HepG2 (cell line): ENCODE measurements at regions not wholly inside any gene's neighbourhood (a gene's known extent, or its start where the extent isn't known, plus 50 kb on each side); places are given as distances from the start of the nearest gene placed in this dataset.

Experiments used
- ATAC-seq: fragments of 200-7000 bp; cut with Tn5 transposase; 3 replicates; pipeline ENCODE4 v1.9.1; 2020; ENCODE audit warnings: mild to moderate bottlenecking, moderate library complexity
- BruUV-seq: library from RNA; stranded (reverse); fragments of 400-500 nt; replicated peaks from 2 replicates; lab custom pipeline; 2021; lab: Mats Ljungman, UMichigan
- CTCF ChIA-PET: fragments of 300-600 bp; formaldehyde crosslinking; extraction: SDS; loops from one replicate; lab custom pipeline; 2021; ENCODE audit warnings: low total read pairs, inconsistent platforms, low intra/inter-chr PET ratio; lab: Yijun Ruan, JAX
- POLR2A ChIA-PET: fragments of 350-600 bp; sonication (Branson Sonifier 250); formaldehyde crosslinking; loops from one replicate; lab custom pipeline; 2020; ENCODE audit warnings: antibody characterized with exemption, inconsistent platforms; lab: Yijun Ruan, JAX
- DNase-seq: peaks from one replicate; pipeline ENCODE4 v3.0.0-alpha.2; 2015; ENCODE audit warnings: low spot score
- FAIRE-seq: peaks from 3 replicates; lab custom pipeline; 2011; peaks lifted over from hg19 to GRCh38; lab: Jason Lieb, UNC
- H2AFZ ChIP-seq: one replicate; pipeline ENCODE4 v1.6.1; 2011; ENCODE audit warnings: low read length, inconsistent platforms
- H3K27ac ChIP-seq: fragments of 300-600 bp; 3 replicates; pipeline ENCODE4 v1.8.0; 2011; ENCODE audit warnings: mixed run types, mild to moderate bottlenecking, mixed read lengths, low read length, inconsistent platforms; ENCODE audit not compliant: insufficient read depth; ENCODE audit errors: extremely low read length
- H3K27me3 ChIP-seq, 2 experiments: fragments of 200-600 bp in 1 of 2; 2 replicates in 1 of 2; 3 replicates in 1 of 2; pipeline versions ENCODE4 v1.6.0 to v1.8.0; 2011; ENCODE audit warnings: low read length in 2 of 2, mild to moderate bottlenecking in 2 of 2, moderate library complexity in 2 of 2, inconsistent platforms in 1 of 2; ENCODE audit not compliant: insufficient read depth in 2 of 2, control insufficient read depth in 1 of 2
- H3K36me3 ChIP-seq, 2 experiments: fragments of 200-600 bp in 1 of 2; replicated peaks in 1 of 2; 2 replicates in 1 of 2; 3 replicates in 1 of 2; pipeline versions ENCODE4 v1.5.1 to v1.8.0; 2011; ENCODE audit warnings: low read length in 2 of 2, inconsistent platforms in 1 of 2; ENCODE audit not compliant: insufficient read depth in 2 of 2, control insufficient read depth in 1 of 2
- H3K4me1 ChIP-seq: 2 replicates; pipeline ENCODE4 v1.5.1; 2012; ENCODE audit warnings: low read length, inconsistent platforms; ENCODE audit not compliant: insufficient read depth
- H3K4me2 ChIP-seq: 2 replicates; pipeline ENCODE4 v1.6.0; 2011; ENCODE audit warnings: low read depth, low read length, inconsistent platforms
- H3K4me3 ChIP-seq, 3 experiments: fragments of 200-600 bp in 1 of 3; sonication (generic), shearing (Covaris generic) in 1 of 3; replicated peaks in 1 of 3; 2 replicates each; pipeline ENCODE4 v1.5.1; 2011 to 2016; ENCODE audit warnings: low read length in 3 of 3, inconsistent platforms in 2 of 3, low read depth in 2 of 3, mild to moderate bottlenecking in 2 of 3, control low read depth in 1 of 3, mixed read lengths in 1 of 3; ENCODE audit not compliant: insufficient read depth in 1 of 3
- H3K79me2 ChIP-seq: one replicate; pipeline ENCODE4 v1.6.1; 2011; ENCODE audit warnings: low read length, inconsistent platforms; ENCODE audit not compliant: insufficient read depth
- H3K9ac ChIP-seq: 2 replicates; pipeline ENCODE4 v1.6.0; 2011; ENCODE audit warnings: mild to moderate bottlenecking, low read depth, low read length, inconsistent platforms; ENCODE audit not compliant: insufficient read depth
- H3K9me3 ChIP-seq: 2 replicates; pipeline ENCODE4 v1.5.1; 2012; ENCODE audit warnings: mild to moderate bottlenecking, low read length
- H4K20me1 ChIP-seq: 2 replicates; pipeline ENCODE4 v1.6.0; 2011; ENCODE audit warnings: inconsistent platforms, mild to moderate bottlenecking, low read length, moderate library complexity; ENCODE audit not compliant: insufficient read depth
- CBX1 ChIP-seq: IDR thresholded peaks from one replicate; pipeline ENCODE4 v1.6.1; 2016; ENCODE audit warnings: antibody characterized with exemption, low read depth
- CBX2 ChIP-seq, 2 experiments: fragments of 200-600 bp in 1 of 2; sonication (generic); formaldehyde crosslinking in 1 of 2; IDR thresholded peaks; 2 replicates each; pipeline versions ENCODE4 v1.7.0 to v1.8.1; 2018 to 2022; ENCODE audit warnings: low read depth in 2 of 2, low read length in 1 of 2, mild to moderate bottlenecking in 1 of 2, missing genetic modification reagents in 1 of 2
- GTF3A ChIP-seq: sonication (generic); formaldehyde crosslinking; conservative IDR thresholded peaks from 2 replicates; pipeline ENCODE4 v1.4.0; 2020; ENCODE audit warnings: mild to moderate bottlenecking, missing genetic modification reagents
- HHEX ChIP-seq: IDR thresholded peaks from 2 replicates; pipeline ENCODE4 v1.6.1; 2016; ENCODE audit warnings: control low read depth
- KAT8 ChIP-seq: IDR thresholded peaks from 2 replicates; pipeline ENCODE4 v1.6.1; 2016; ENCODE audit warnings: missing genetic modification reagents, missing compliant biosample characterization
- MBD4 ChIP-seq: IDR thresholded peaks from 2 replicates; pipeline ENCODE4 v1.6.1; 2012; ENCODE audit warnings: low read length, inconsistent platforms, borderline replicate concordance
- PHB2 ChIP-seq: fragments of 450-650 bp; IDR thresholded peaks from 2 replicates; pipeline ENCODE4 v1.6.1; 2018; ENCODE audit not compliant: partially characterized antibody
- SMARCC2 ChIP-seq: fragments of 450-650 bp; IDR thresholded peaks from 2 replicates; pipeline ENCODE4 v1.6.1; 2017; ENCODE audit warnings: antibody characterized with exemption, mild to moderate bottlenecking
- XRCC5 ChIP-seq: fragments of 200-400 bp; formaldehyde crosslinking; optimal IDR thresholded peaks from 2 replicates; pipeline ENCODE3; 2017; ENCODE audit warnings: mild to moderate bottlenecking, low read length
- ZNF143 ChIP-seq: sonication (generic); formaldehyde crosslinking; IDR thresholded peaks from 2 replicates; pipeline ENCODE4 v1.4.0; 2020; ENCODE audit warnings: missing genetic modification reagents
- ZNF180 ChIP-seq: sonication (generic); formaldehyde crosslinking; IDR thresholded peaks from 2 replicates; pipeline ENCODE4 v1.4.0; 2020; ENCODE audit warnings: low read depth, missing genetic modification reagents, borderline replicate concordance
- ZNF609 ChIP-seq: sonication (generic); formaldehyde crosslinking; IDR thresholded peaks from 2 replicates; pipeline ENCODE4 v1.4.0; 2020; ENCODE audit warnings: mild to moderate bottlenecking, missing genetic modification reagents, borderline replicate concordance
- WGBS: methylation state at CpG from one replicate; pipeline ENCODE4 v1.1.6; 2017; ENCODE audit warnings: low lambda C conversion rate; 5-methylcytosine and 5-hydroxymethylcytosine counted together
- in situ Hi-C: cut with HindIII; loops from 2 replicates; pipeline ENCODE4 v1.10.0; 2017; ENCODE audit warnings: low pct_unique_long_range_greater_than_20kb; ENCODE audit not compliant: extremely low pct_ligation_motif_present
- intact Hi-C: fragments of 100-400 bp; cut with micrococcal nuclease; formaldehyde crosslinking; loops from one replicate; pipeline ENCODE4 v1.10.0; 2022; ENCODE audit not compliant: unreplicated experiment
- TF ChIP-seq, protein P1 (sequence below): IDR thresholded peaks from 2 replicates; pipeline ENCODE4 v1.6.1; 2012; ENCODE audit warnings: low read length, improper control_type of control experiment
- TF ChIP-seq, protein P2 (sequence below): sonication (generic); formaldehyde crosslinking; IDR thresholded peaks from 2 replicates; pipeline ENCODE4 v1.8.1; 2023; ENCODE audit warnings: mild to moderate bottlenecking, moderate library complexity, missing genetic modification reagents
- TF ChIP-seq, protein P3 (sequence below): IDR thresholded peaks from 2 replicates; pipeline ENCODE4 v1.6.1; 2016; ENCODE audit warnings: mild to moderate bottlenecking, missing biosample characterization, missing genetic modification reagents

GRCh38 chr17:63223212-63223911 is 222.7 kb downstream of the CYB561 start:
- Histone ChIP-seq H4K20me1 (no peaks in the 10 kb centered on the region), H3K4me3 (no peak overlapping the region), H3K27ac (no peak overlapping the region), H3K4me1 (no peaks in the 10 kb centered on the region), H3K36me3 (no peaks in the 10 kb centered on the region), H3K4me2 (no peak overlapping the region), H3K9ac (no peak overlapping the region), H2AFZ (no peak overlapping the region), H3K79me2 (no peaks in the 10 kb centered on the region), H3K27me3 (no peaks in the 10 kb centered on the region), H3K9me3 (no peaks in the 10 kb centered on the region)
- intact Hi-C loops (no loop called here), in situ Hi-C loops (no loop called here)
- ATAC-seq (no peak), FAIRE-seq (no peak), DNase-seq (no peak)
- POLR2A ChIA-PET = no interaction called here
- WGBS = 2% methylated on average over 7 of the region's 7 CpGs
- CTCF ChIA-PET = no interaction called here
- BruUV-seq = no TSS peak
- TF ChIP-seq MBD4 (no peak), SMARCC2 (no peak), HHEX (CRISPR knock-in tag) (no peak), ZNF609 (no peak), PHB2 (no peak), KAT8 (CRISPR knock-in tag) (no peak), CBX2 (IDR thresholded peaks at IDR 0.05; ENCODE audit: low read depth, low read length) (no peak), CBX2 (CRISPR knock-in tag; IDR thresholded peaks at IDR 0.05; ENCODE audit: low read depth) (no peak), XRCC5 (no peak), ZNF143 (CRISPR knock-in tag) (no peak), ZNF180 (CRISPR knock-in tag) (no peak), CBX1 (no peak), GTF3A (CRISPR knock-in tag) (no peak)
- TF ChIP-seq, protein P1, sequence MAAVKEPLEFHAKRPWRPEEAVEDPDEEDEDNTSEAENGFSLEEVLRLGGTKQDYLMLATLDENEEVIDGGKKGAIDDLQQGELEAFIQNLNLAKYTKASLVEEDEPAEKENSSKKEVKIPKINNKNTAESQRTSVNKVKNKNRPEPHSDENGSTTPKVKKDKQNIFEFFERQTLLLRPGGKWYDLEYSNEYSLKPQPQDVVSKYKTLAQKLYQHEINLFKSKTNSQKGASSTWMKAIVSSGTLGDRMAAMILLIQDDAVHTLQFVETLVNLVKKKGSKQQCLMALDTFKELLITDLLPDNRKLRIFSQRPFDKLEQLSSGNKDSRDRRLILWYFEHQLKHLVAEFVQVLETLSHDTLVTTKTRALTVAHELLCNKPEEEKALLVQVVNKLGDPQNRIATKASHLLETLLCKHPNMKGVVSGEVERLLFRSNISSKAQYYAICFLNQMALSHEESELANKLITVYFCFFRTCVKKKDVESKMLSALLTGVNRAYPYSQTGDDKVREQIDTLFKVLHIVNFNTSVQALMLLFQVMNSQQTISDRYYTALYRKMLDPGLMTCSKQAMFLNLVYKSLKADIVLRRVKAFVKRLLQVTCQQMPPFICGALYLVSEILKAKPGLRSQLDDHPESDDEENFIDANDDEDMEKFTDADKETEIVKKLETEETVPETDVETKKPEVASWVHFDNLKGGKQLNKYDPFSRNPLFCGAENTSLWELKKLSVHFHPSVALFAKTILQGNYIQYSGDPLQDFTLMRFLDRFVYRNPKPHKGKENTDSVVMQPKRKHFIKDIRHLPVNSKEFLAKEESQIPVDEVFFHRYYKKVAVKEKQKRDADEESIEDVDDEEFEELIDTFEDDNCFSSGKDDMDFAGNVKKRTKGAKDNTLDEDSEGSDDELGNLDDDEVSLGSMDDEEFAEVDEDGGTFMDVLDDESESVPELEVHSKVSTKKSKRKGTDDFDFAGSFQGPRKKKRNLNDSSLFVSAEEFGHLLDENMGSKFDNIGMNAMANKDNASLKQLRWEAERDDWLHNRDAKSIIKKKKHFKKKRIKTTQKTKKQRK = no peak
- TF ChIP-seq, protein P2, sequence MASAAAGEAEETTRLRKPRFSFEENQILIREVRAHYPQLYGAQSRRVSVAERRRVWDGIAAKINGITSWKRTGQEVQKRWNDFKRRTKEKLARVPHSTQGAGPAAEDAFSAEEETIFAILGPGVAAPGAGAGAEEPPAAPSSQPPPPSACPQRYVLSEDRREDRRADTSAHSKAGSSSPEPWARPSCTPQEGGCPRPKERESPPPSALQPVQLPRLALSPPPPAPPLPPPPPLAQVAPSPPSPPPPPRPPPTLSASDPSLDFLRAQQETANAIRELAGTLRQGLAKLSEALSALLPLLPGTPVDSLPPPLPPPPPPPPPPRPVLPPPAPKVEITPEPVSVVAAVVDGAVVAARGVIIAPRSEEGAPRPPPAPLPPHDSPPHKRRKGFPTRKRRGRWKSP (CRISPR knock-in tag) = no peak
- TF ChIP-seq, protein P3, sequence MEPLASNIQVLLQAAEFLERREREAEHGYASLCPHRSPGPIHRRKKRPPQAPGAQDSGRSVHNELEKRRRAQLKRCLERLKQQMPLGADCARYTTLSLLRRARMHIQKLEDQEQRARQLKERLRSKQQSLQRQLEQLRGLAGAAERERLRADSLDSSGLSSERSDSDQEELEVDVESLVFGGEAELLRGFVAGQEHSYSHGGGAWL = no peak
